ENCODE measurements at regions not wholly inside any gene's neighbourhood (a gene's known extent, or its start where the extent isn't known, plus 50 kb on each side); places are given as distances from the start of the nearest gene placed in this dataset.
"Not testable (repeated sequence)": the region's sequence is repeated elsewhere in the genome, so short reads cannot be mapped to it uniquely, and the experiment has no call there.

DNA sequence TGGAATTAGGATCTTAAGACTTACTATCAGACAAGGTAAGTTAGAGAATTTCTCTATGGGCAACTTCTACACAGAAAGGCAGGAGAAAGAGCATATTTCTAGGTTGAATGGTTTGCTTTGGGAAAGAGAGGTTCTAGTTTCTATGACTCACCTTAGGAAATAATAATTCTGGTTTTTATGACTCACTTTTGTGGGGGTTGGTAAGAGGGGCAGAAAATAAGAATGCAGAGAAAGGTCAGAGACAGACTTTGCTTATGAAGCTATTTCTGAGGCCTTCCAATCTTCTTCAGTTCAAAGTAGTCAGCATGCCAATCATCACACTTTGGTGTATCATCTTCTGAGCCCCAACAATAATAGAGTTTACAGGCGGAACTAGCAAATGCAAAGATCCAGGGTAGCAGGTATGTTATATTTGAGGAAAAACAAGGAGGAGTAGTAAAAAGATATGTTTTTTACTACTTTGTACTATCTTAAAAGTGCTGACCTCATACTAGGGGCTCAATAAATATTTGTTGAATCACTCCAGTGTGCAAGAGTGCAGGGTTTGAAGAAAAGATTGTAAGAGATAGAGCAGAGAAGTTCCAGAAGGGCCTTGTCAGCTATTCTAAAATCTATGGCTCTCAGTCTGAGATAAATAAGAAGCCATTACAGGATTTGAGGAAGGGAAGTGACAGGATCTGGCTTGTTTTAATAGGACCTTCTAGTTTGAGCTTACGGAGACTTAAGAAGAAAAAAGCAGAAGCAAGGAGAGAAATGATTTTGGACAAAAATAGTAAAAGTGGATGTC, 56.7 kb upstream of the LRFN5 start:
- DNase-seq, result peak; percentile 77

GRCh38 chr14:41549282-41549681, 57.4 kb upstream of the LRFN5 start:
- no peak for DNase-seq

- peak; percentile 42 for DNase-seq
Observed at GRCh38 chr14:41548666-41549065, 58.0 kb upstream of the LRFN5 start.

DNA sequence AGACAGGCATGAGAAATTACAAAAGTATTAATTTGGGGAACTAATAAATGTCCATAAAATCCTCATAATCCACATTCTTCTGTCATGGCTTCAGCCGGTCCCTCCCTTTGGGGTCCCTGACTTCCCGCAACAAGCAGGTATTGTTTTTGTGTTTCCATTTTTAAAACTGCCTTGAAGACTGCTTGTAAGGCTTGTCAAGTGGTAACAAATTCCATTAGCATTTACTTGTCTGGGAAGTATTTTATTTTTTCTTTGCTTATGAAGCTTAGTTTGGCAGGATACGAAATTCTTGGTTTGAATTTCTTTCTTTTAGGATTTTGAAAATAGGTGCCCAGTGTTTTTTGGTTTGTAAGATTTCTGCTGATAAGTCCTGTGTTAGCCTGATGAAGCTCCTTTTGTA, 65.3 kb upstream of the LRFN5 start:
- DNase-seq, result no peak

- no peak for DNase-seq
Observed at GRCh38 chr14:41532255-41532654, 74.4 kb upstream of the LRFN5 start.

- no peak for DNase-seq
Observed at GRCh38 chr14:41521891-41522290, 84.8 kb upstream of the LRFN5 start.

- DNase-seq, result not testable (repeated sequence)
Observed at GRCh38 chr14:41518030-41518429, 88.6 kb upstream of the LRFN5 start.

DNA sequence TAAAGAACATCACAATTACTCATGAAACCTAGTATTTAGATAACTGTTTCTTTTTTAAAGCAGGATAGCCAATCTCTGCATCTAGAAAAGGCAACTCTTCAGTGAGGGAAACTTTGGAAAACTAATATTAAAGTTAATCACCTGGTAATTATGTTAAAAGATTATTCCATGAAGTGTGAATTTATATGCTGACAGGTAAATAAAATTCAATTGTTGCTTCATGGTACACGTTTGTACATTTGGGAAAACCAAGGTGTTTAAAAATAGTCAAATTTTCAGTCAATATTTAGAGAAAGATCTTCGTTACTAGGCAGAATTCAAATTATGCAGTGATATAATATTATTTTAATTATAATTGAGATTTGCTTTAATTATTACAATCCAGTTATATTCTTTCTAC, 100.1 kb upstream of the LRFN5 start:
- no peak for DNase-seq

- DNase-seq, result peak; percentile 11
Observed at GRCh38 chr14:41505491-41505890, 101.2 kb upstream of the LRFN5 start.

GRCh38 chr14:41498959-41499358, 107.7 kb upstream of the LRFN5 start:
- peak; percentile 14 for DNase-seq

DNA sequence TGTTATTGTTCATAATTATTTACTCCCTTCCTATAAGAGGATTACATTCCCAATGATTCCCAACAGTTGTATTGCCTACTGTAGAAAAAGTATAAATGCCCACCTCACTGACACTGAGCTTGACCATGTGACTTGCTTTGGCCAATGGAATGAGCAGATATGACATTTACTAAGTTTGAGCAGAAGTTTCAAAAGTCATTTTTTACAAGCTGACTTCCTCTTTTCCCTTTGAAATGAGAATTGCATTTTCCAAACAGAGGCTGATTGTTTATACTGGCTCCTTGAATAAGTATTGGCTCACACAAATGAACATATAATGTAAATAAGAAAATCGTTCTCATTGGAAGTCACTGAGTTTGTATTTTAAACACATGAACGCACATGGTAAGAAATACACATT, 116.4 kb upstream of the LRFN5 start:
- no peak for DNase-seq

GRCh38 chr14:41489315-41489972, 117.2 kb upstream of the LRFN5 start:
- DNase-seq, result no peak

DNA sequence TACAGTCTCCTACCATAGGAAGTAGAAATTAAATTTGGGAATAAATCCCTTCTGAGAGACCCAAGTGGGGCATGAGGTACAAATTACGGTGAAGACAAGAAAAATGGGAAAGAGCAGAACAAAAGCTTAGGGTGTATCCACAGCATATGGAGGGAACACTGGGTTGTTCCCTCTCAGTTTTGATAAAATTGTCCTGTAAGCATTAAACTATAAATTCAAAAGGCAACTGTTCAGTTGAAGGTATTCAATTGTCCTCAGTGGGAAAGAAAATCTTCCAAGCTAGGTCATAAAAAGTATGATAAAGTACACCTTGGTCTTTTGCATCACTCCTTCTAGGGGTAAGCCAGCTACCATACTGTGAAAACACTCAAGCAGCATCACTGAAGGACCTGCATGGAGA, 118.3 kb upstream of the LRFN5 start:
- DNase-seq, result no peak

GRCh38 chr14:41482861-41483260, 123.8 kb upstream of the LRFN5 start:
- DNase-seq, result no peak

GRCh38 chr14:41476526-41476925, 130.2 kb upstream of the LRFN5 start:
- DNase-seq, result peak; percentile 2

GRCh38 chr14:41461380-41461779, 145.3 kb upstream of the LRFN5 start:
- DNase-seq, result no peak

- DNase-seq, result no peak
Observed at GRCh38 chr14:41457393-41457792, 149.3 kb upstream of the LRFN5 start.

DNA sequence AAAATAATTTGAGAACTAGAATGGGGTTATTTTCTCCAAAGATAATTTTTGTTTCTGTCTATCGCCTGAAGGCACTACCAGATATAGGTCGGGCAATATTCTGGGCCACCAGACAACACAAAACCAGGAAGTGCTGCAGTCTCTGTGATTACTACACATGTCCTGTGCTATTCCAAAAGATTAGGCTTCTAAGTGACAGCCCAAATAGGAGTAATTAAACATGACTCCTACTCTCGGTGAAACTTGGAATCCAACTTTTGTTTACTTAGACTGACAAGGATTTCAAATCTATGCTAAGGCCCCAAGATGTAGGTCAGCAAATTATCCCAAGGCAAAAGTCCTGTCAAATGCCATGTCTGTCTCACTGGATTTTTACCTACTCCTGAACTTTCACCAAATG, 157.6 kb upstream of the LRFN5 start:
- no peak for DNase-seq

- DNase-seq, result no peak
Observed at GRCh38 chr14:41446008-41446407, 160.7 kb upstream of the LRFN5 start.

DNA sequence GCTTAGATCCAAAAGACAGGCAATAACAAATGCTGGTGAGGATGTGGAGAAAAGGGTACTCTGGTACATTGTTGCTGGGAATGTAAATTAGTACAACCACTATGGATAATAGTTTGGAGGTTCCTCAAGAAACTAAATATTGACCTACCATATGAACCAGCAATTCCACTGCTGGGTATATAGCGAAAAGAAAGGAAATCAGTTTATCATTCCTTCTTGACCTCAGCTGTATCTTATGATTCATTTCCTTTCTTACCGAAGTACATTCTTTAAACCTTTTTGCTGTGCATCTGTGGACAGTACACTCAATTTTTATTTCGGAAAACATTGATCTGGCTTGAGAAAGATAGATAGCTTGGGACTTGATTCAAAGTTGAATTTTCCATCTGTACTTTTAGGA, 183.2 kb upstream of the LRFN5 start:
- peak; percentile 5 for DNase-seq

- not testable (repeated sequence) for DNase-seq
Observed at GRCh38 chr14:41421308-41421707, 185.4 kb upstream of the LRFN5 start.

GRCh38 chr14:41419709-41420108, 187.0 kb upstream of the LRFN5 start:
- no peak for DNase-seq

DNA sequence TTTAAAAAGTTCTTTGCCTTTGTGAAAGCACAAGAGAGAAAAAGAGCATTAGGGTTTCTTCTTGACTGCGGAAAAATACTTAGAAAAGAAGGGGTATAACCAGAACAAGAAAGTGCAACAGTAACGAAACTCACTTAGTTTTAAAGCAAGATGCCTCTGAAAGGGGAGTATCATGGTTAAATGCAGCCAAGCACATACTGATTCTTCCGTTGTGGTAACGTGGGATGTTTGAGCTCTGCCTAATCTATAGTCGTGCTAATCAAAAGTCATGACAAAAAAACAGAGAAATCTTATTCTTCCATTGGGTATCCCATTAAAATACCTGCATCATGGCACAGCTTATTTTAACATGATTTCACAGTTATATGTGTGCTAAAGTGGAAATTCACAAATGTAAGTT, 187.8 kb upstream of the LRFN5 start:
- DNase-seq, result no peak

- DNase-seq, result no peak
Observed at GRCh38 chr14:41409806-41410205, 196.9 kb upstream of the LRFN5 start.

- peak; percentile 80 for DNase-seq
Observed at GRCh38 chr14:41404126-41404525, 202.6 kb upstream of the LRFN5 start.

All from fibroblast of upper back skin (primary cell).